Osteocyte (in vitro differentiated cells): ENCODE measurements at regions not wholly inside any gene's neighbourhood (a gene's known extent, or its start where the extent isn't known, plus 50 kb on each side); places are given as distances from the start of the nearest gene placed in this dataset.
A peak's percentile ranks its signal among the peaks of the same experiment; 100 is the strongest.

ENCODE experiments used
- DNase-seq: peaks from one replicate; pipeline ENCODE4 v3.0.0; 2021; ENCODE audit warnings: mixed read lengths; ENCODE audit not compliant: unreplicated experiment; ENCODE audit errors: extremely low spot score
- H3K27ac Mint-ChIP-seq: one replicate; pipeline ENCODE4 v1.8.0; 2021; ENCODE audit warnings: mild to moderate bottlenecking, mixed read lengths; ENCODE audit not compliant: unreplicated experiment
- H3K27me3 Mint-ChIP-seq: one replicate; pipeline ENCODE4 v1.8.0; 2021; ENCODE audit warnings: mixed read lengths; ENCODE audit not compliant: unreplicated experiment
- H3K36me3 Mint-ChIP-seq: one replicate; pipeline ENCODE4 v1.8.0; 2021; ENCODE audit warnings: mixed read lengths; ENCODE audit not compliant: unreplicated experiment
- H3K4me1 Mint-ChIP-seq: one replicate; pipeline ENCODE4 v1.8.0; 2021; ENCODE audit warnings: mixed read lengths; ENCODE audit not compliant: unreplicated experiment
- H3K4me3 Mint-ChIP-seq: one replicate; pipeline ENCODE4 v1.8.0; 2021; ENCODE audit warnings: mild to moderate bottlenecking, moderate library complexity, mixed read lengths; ENCODE audit not compliant: unreplicated experiment
- H3K9me3 Mint-ChIP-seq: one replicate; pipeline ENCODE4 v1.8.0; 2021; ENCODE audit warnings: mixed read lengths; ENCODE audit not compliant: unreplicated experiment
- CTCF ChIP-seq: fragments of 200-600 bp; sonication (generic); IDR thresholded peaks from 2 replicates; pipeline ENCODE4 v1.5.0; 2021; ENCODE audit warnings: antibody characterized with exemption, mild to moderate bottlenecking, moderate library complexity

GRCh38 chr13:37375071-37375470 lies 223.5 kb downstream of the POSTN start:
- Mint-ChIP-seq H3K4me1 (peaks cover 2% of the 10 kb centered on the region), H3K27me3 (no peaks in the 10 kb centered on the region), H3K9me3 (no peaks in the 10 kb centered on the region), H3K36me3 (no peaks in the 10 kb centered on the region), H3K27ac (no peak overlapping the region), H3K4me3 (no peak overlapping the region)
- no peak for DNase-seq
- TF ChIP-seq CTCF = no peak

GRCh38 chr13:37369616-37370015 lies 229.0 kb downstream of the POSTN start:
- Mint-ChIP-seq H3K4me1 (peaks cover 35% of the 10 kb centered on the region), H3K4me3 (no peak overlapping the region), H3K9me3 (peaks cover 5% of the 10 kb centered on the region), H3K27ac (no peak overlapping the region), H3K36me3 (no peaks in the 10 kb centered on the region), H3K27me3 (no peaks in the 10 kb centered on the region)
- TF ChIP-seq CTCF = no peak
- no peak for DNase-seq

- no peak for TF ChIP-seq CTCF
- no peak for DNase-seq
- H3K27me3 Mint-ChIP-seq = no peaks in the 10 kb centered on the region
- no peak overlapping the region for H3K4me3 Mint-ChIP-seq
- no peak overlapping the region for H3K27ac Mint-ChIP-seq
- no peaks in the 10 kb centered on the region for H3K36me3 Mint-ChIP-seq
- H3K9me3 Mint-ChIP-seq = peaks cover 7% of the 10 kb centered on the region
- peaks cover 40% of the 10 kb centered on the region for H3K4me1 Mint-ChIP-seq
These were observed 230.1 kb downstream of the POSTN start for GRCh38 chr13:37368501-37368900.

GRCh38 chr13:37366044-37366770 lies 232.4 kb downstream of the POSTN start:
- H3K27me3 Mint-ChIP-seq = no peaks in the 10 kb centered on the region
- peaks cover 43% of the 10 kb centered on the region for H3K4me1 Mint-ChIP-seq
- H3K9me3 Mint-ChIP-seq = peaks cover 10% of the 10 kb centered on the region
- H3K4me3 Mint-ChIP-seq = no peak overlapping the region
- H3K27ac Mint-ChIP-seq = no peak overlapping the region
- H3K36me3 Mint-ChIP-seq = no peaks in the 10 kb centered on the region
- TF ChIP-seq CTCF = no peak
- DNase-seq = no peak

GRCh38 chr13:37365496-37365895 lies 233.1 kb downstream of the POSTN start:
- Mint-ChIP-seq H3K9me3 (peaks cover 10% of the 10 kb centered on the region), H3K36me3 (no peaks in the 10 kb centered on the region), H3K27me3 (no peaks in the 10 kb centered on the region), H3K4me3 (no peak overlapping the region), H3K4me1 (peaks cover 50% of the 10 kb centered on the region), H3K27ac (peak overlapping the region; percentile 68)
- no peak for DNase-seq
- no peak for TF ChIP-seq CTCF
